H1 (cell line): ENCODE measurements at regions not wholly inside any gene's neighbourhood (a gene's known extent, or its start where the extent isn't known, plus 50 kb on each side); places are given as distances from the start of the nearest gene placed in this dataset.

Source experiments
- CTCF ChIA-PET: fragments of 300-600 bp; sonication (Branson Sonifier 250); formaldehyde crosslinking; loops from one replicate; lab custom pipeline; 2021; ENCODE audit not compliant: partially characterized antibody; lab: Charles Lee
- POLR2A ChIA-PET: fragments of 300-600 bp; sonication (Branson Sonifier 250); formaldehyde crosslinking; loops from one replicate; lab custom pipeline; 2021; ENCODE audit warnings: inconsistent platforms; ENCODE audit not compliant: partially characterized antibody; lab: Charles Lee
- DNase-seq, 2 experiments: peaks; one replicate each; pipeline versions ENCODE4 v3.0.0 to v3.0.0-alpha.2; 2010 to 2022; ENCODE audit warnings: low spot score in 2 of 2, low read depth in 1 of 2, mixed read lengths in 1 of 2
- FAIRE-seq: peaks from 2 replicates; lab custom pipeline; 2011; peaks lifted over from hg19 to GRCh38; lab: Jason Lieb, UNC
- H2AFZ ChIP-seq: 2 replicates; pipeline ENCODE4 v1.8.1; 2012; ENCODE audit warnings: low read length, inconsistent platforms
- H2AK5ac ChIP-seq: 2 replicates; pipeline ENCODE4 v1.6.1; 2013; ENCODE audit warnings: low read depth, low read length
- H2BK120ac ChIP-seq: replicated peaks from 2 replicates; pipeline ENCODE3; 2013; ENCODE audit warnings: low read depth, low read length, inconsistent platforms
- H2BK12ac ChIP-seq: 2 replicates; pipeline ENCODE4 v1.6.1; 2013; ENCODE audit warnings: low read depth, low read length
- H2BK15ac ChIP-seq: 2 replicates; pipeline ENCODE4 v1.6.1; 2013; ENCODE audit warnings: low read length
- H2BK20ac ChIP-seq: 2 replicates; pipeline ENCODE4 v1.6.1; 2013; ENCODE audit warnings: low read length
- H2BK5ac ChIP-seq: 2 replicates; pipeline ENCODE4 v1.6.1; 2013; ENCODE audit warnings: low read depth, low read length
- H3K14ac ChIP-seq: 2 replicates; pipeline ENCODE4 v1.6.1; 2013; ENCODE audit warnings: inconsistent platforms; ENCODE audit not compliant: insufficient read length
- H3K18ac ChIP-seq: 2 replicates; pipeline ENCODE4 v1.6.1; 2013; ENCODE audit warnings: low read length; ENCODE audit errors: extremely low read depth
- H3K23ac ChIP-seq: 2 replicates; pipeline ENCODE4 v1.6.1; 2013; ENCODE audit warnings: inconsistent platforms; ENCODE audit not compliant: insufficient read length
- H3K23me2 ChIP-seq: 2 replicates; pipeline ENCODE4 v1.6.1; 2013; ENCODE audit warnings: low read depth, low read length
- H3K27ac ChIP-seq: 2 replicates; pipeline ENCODE4 v1.6.1; 2011; ENCODE audit warnings: low read depth, low read length, inconsistent platforms
- H3K27me3 ChIP-seq, 4 experiments: replicated peaks in 1 of 4; 1 replicate in 1 of 4; 2 replicates in 3 of 4; pipeline versions ENCODE4 v1.6.1 to v1.8.1; 2011 to 2013; ENCODE audit warnings: low read length in 3 of 4, mild to moderate bottlenecking in 3 of 4, inconsistent platforms in 2 of 4, mixed read lengths in 2 of 4, moderate library complexity in 1 of 4; ENCODE audit not compliant: control insufficient read depth in 3 of 4, insufficient read depth in 3 of 4; ENCODE audit errors: extremely low read depth in 1 of 4
- H3K36me3 ChIP-seq, 4 experiments: 2 replicates each; pipeline versions ENCODE4 v1.6.1 to v1.8.1; 2011 to 2013; ENCODE audit warnings: mild to moderate bottlenecking in 4 of 4, low read length in 3 of 4, moderate library complexity in 2 of 4, control low read depth in 1 of 4, inconsistent platforms in 1 of 4; ENCODE audit not compliant: insufficient read depth in 4 of 4, control insufficient read depth in 2 of 4
- H3K4ac ChIP-seq: replicated peaks from 2 replicates; pipeline ENCODE3; 2013; ENCODE audit warnings: low read length, low read depth, mixed read lengths, inconsistent platforms; ENCODE audit not compliant: insufficient read length
- H3K4me1 ChIP-seq, 4 experiments: replicated peaks in 1 of 4; 1 replicate in 1 of 4; 2 replicates in 3 of 4; pipeline versions ENCODE4 v1.6.1 to v1.8.1; 2011 to 2013; ENCODE audit warnings: low read length in 3 of 4, inconsistent platforms in 2 of 4, mixed read lengths in 1 of 4; ENCODE audit not compliant: insufficient read depth in 4 of 4, control insufficient read depth in 3 of 4
- H3K4me2 ChIP-seq, 2 experiments: 2 replicates each; pipeline versions ENCODE4 v1.6.1 to v1.8.1; 2011 to 2013; ENCODE audit warnings: low read depth in 2 of 2, low read length in 2 of 2, control low read depth in 1 of 2, inconsistent platforms in 1 of 2, mild to moderate bottlenecking in 1 of 2; ENCODE audit not compliant: insufficient read depth in 1 of 2
- H3K4me3 ChIP-seq, 4 experiments: fragments of 200-600, 300-600 bp in 1 of 4; sonication (generic), shearing (Covaris generic), sonication (Bioruptor Twin) in 1 of 4; 2 replicates each; pipeline versions ENCODE4 v1.5.1 to v1.8.1; 2011 to 2016; ENCODE audit warnings: low read length in 4 of 4, low read depth in 3 of 4, control low read depth in 2 of 4, inconsistent platforms in 2 of 4, mild to moderate bottlenecking in 2 of 4, mixed read lengths in 1 of 4, moderate library complexity in 1 of 4; ENCODE audit not compliant: insufficient read depth in 2 of 4; ENCODE audit errors: extremely low read depth in 1 of 4
- H3K56ac ChIP-seq: replicated peaks from 2 replicates; pipeline ENCODE3; 2013; ENCODE audit warnings: low read depth, mild to moderate bottlenecking, mixed read lengths, low read length, inconsistent platforms; ENCODE audit not compliant: insufficient read length
- H3K79me1 ChIP-seq: 2 replicates; pipeline ENCODE4 v1.6.1; 2013; ENCODE audit warnings: low read depth, low read length, control low read depth
- H3K79me2 ChIP-seq, 2 experiments: 2 replicates each; pipeline versions ENCODE4 v1.6.1 to v1.8.1; 2012 to 2013; ENCODE audit warnings: low read length in 2 of 2, mild to moderate bottlenecking in 2 of 2, inconsistent platforms in 1 of 2; ENCODE audit not compliant: insufficient read depth in 2 of 2, control insufficient read depth in 1 of 2
- H3K9ac ChIP-seq, 4 experiments: replicated peaks in 1 of 4; 1 replicate in 1 of 4; 2 replicates in 3 of 4; pipeline versions ENCODE4 v1.6.1 to v1.8.1; 2011 to 2013; ENCODE audit warnings: low read depth in 3 of 4, low read length in 3 of 4, control low read depth in 2 of 4, mild to moderate bottlenecking in 2 of 4, moderate library complexity in 2 of 4, inconsistent platforms in 1 of 4; ENCODE audit errors: extremely low read depth in 1 of 4
- H3K9me3 ChIP-seq, 2 experiments: 2 replicates each; pipeline versions ENCODE4 v1.6.1 to v1.8.1; 2012 to 2013; ENCODE audit warnings: mild to moderate bottlenecking in 2 of 2, moderate library complexity in 2 of 2, control low read depth in 1 of 2, inconsistent platforms in 1 of 2, low read depth in 1 of 2, low read length in 1 of 2, mixed read lengths in 1 of 2; ENCODE audit not compliant: insufficient read depth in 2 of 2
- H4K20me1 ChIP-seq, 2 experiments: replicated peaks in 1 of 2; 2 replicates each; pipeline versions ENCODE3 to v1.8.1; 2011 to 2013; ENCODE audit warnings: inconsistent platforms in 2 of 2, low read length in 2 of 2, mild to moderate bottlenecking in 1 of 2; ENCODE audit not compliant: insufficient read depth in 2 of 2, control insufficient read depth in 1 of 2
- H4K5ac ChIP-seq: 2 replicates; pipeline ENCODE4 v1.6.1; 2013; ENCODE audit warnings: low read length, low read depth, mixed read lengths, inconsistent platforms; ENCODE audit not compliant: insufficient read length
- H4K8ac ChIP-seq: 2 replicates; pipeline ENCODE4 v1.8.0; 2013; ENCODE audit warnings: mild to moderate bottlenecking, moderate library complexity, low read length, inconsistent platforms; ENCODE audit not compliant: insufficient read depth; ENCODE audit errors: extremely low read depth
- H4K91ac ChIP-seq: replicated peaks from 2 replicates; pipeline ENCODE3; 2013; ENCODE audit warnings: low read length, mixed read lengths, inconsistent platforms; ENCODE audit not compliant: insufficient read length
- ATF3 ChIP-seq: IDR thresholded peaks from 2 replicates; pipeline ENCODE4 v1.6.1; 2011; ENCODE audit warnings: low read depth, mild to moderate bottlenecking, low read length; ENCODE audit not compliant: insufficient read depth
- CHD1 ChIP-seq: IDR thresholded peaks from 2 replicates; pipeline ENCODE4 v1.6.1; 2012; ENCODE audit warnings: low read depth, low read length, improper control_type of control experiment
- FOSL1 ChIP-seq: IDR thresholded peaks from 2 replicates; pipeline ENCODE4 v1.6.1; 2011; ENCODE audit warnings: mild to moderate bottlenecking, low read depth, low read length, moderate library complexity; ENCODE audit not compliant: insufficient read depth
- MAFK ChIP-seq: IDR thresholded peaks from 2 replicates; pipeline ENCODE4 v1.6.1; 2012; ENCODE audit warnings: low read depth, mild to moderate bottlenecking, improper control_type of control experiment, low read length
- WGBS, 2 experiments: shearing (Covaris generic) in 1 of 2; methylation state at CpG; one replicate each; pipeline versions ENCODE4 v1.1.6 to v1.1.7; 2013 to 2015; ENCODE audit warnings: low lambda C conversion rate in 2 of 2, mixed read lengths in 2 of 2, inconsistent platforms in 1 of 2, low coverage in 1 of 2, missing lambda C conversion rate in 1 of 2; ENCODE audit not compliant: insufficient replicate concordance in 2 of 2, insufficient coverage in 1 of 2, insufficient read length in 1 of 2; ENCODE audit errors: extremely low coverage in 1 of 2, missing lambda C conversion rate in 1 of 2; 5-methylcytosine and 5-hydroxymethylcytosine counted together

- Histone ChIP-seq H3K4me3 (no peak overlapping the region), H3K4me1 (no peaks in the 10 kb centered on the region), H3K27me3 (no peaks in the 10 kb centered on the region), H3K36me3 (no peaks in the 10 kb centered on the region), H2BK15ac (no peak overlapping the region), H3K27ac (no peak overlapping the region), H4K8ac (no peak overlapping the region), H2AK5ac (no peak overlapping the region), H2AFZ (no peak overlapping the region), H4K20me1 (no peaks in the 10 kb centered on the region), H3K56ac (no peak overlapping the region), H3K4me2 (no peak overlapping the region), H3K14ac (no peak overlapping the region), H3K9me3 (peaks cover 0 to 3% of the 10 kb centered on the region in 2 experiments; a peak in 1 of 4 replicates), H2BK12ac (no peak overlapping the region), H3K23ac (no peak overlapping the region), H3K79me1 (no peaks in the 10 kb centered on the region), H2BK120ac (no peak overlapping the region), H4K91ac (no peak overlapping the region), H3K9ac (no peak overlapping the region), H3K4ac (no peak overlapping the region), H4K5ac (no peak overlapping the region), H3K79me2 (no peaks in the 10 kb centered on the region), H3K18ac (no peak overlapping the region), H2BK20ac (no peak overlapping the region), H3K23me2 (no peaks in the 10 kb centered on the region), H2BK5ac (no peak overlapping the region)
- DNase-seq, result no peak
- CTCF ChIA-PET, result no interaction called here
- POLR2A ChIA-PET, result no interaction called here
- TF ChIP-seq FOSL1 (no peak), ATF3 (no peak), MAFK (peak; percentile 57; the same call in 1 of the 2 replicates), CHD1 (no peak)
- 67% methylated on average over 2 of the region's 2 CpGs; no CpG with 5 or more reads in 1 of the 2 experiments for WGBS, 2 experiments
- FAIRE-seq, result no peak
Observed at GRCh38 chrX:126489116-126489695, 63.4 kb downstream of the DCAF12L1 start.
